Hematopoietic multipotent progenitor cell treated with erythropoietin and hydrocortisone succinate and interleukin-3 and kit ligand, for 15 days (in vitro differentiated cells): ENCODE measurements at regions not wholly inside any gene's neighbourhood (a gene's known extent, or its start where the extent isn't known, plus 50 kb on each side); places are given as distances from the start of the nearest gene placed in this dataset.

Experiments
- DNase-seq: peaks from one replicate; pipeline ENCODE4 v3.0.0-alpha.2; 2015; ENCODE audit warnings: low spot score

DNA sequence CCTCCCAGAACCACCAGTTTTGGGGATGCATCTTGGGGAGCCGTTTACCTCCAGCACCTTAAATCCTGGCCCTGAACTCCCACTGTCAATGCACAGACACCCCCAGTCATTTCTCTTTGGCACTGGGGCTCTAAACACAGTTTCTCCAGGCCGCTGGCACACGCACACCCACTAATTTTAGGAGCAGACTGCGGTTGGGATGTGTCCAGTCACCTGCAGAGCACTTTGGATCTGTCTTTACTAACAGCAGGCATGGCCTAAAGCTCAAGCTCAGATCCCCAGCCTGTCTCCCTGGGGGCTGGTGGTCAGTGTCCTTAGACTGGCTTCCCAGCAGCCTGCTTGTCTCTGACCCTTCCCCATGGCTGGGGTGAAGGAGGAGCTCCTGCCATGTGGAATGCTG, 49.9 kb downstream of the SYNE3 start:
- no peak for DNase-seq

DNA sequence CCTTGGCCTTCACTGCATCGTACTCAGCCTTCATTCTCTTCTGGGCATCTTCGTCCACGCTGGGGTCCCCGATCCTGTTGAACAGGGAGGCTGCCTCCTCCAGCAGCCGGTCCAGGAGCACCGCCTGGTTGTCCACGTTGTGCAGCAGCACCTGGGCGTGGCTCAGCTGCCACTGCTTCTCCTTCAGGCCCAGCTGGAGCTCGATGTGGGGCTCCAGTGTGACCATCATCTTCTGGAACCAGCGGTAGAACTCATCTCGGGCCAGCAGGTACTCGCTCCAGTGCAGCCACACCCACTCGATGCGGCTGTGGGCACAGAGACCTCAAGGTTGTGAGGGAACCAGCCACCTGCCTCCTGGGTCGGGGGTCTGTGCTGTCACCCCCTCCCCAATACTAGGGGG, 50.5 kb downstream of the SYNE3 start:
- DNase-seq, result no peak

GRCh38 chr14:95465358-95465757, 51.1 kb downstream of the SYNE3 start:
- DNase-seq, result no peak

DNA sequence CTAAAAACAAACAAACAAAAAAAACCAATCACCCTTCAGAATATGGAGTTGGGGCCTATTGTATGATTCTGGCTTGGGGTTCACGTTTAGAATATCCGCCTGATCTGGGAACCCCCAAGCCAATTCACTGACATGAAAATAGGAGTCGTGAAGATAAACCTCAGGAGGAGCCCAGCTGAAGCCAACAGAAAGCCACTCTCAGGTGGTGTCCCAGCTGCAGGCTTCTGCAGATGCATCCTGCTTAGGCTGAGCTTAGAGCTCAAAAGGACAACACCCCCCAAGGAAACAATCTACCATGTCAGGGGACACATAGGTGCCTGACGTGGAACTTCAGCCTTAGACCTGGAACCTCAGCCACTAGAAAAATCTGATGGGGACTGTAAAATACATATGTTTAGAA, 51.9 kb downstream of the SYNE3 start:
- no peak for DNase-seq

- no peak for DNase-seq
Measured at GRCh38 chr14:95464103-95464502, 52.3 kb downstream of the SYNE3 start.

DNA sequence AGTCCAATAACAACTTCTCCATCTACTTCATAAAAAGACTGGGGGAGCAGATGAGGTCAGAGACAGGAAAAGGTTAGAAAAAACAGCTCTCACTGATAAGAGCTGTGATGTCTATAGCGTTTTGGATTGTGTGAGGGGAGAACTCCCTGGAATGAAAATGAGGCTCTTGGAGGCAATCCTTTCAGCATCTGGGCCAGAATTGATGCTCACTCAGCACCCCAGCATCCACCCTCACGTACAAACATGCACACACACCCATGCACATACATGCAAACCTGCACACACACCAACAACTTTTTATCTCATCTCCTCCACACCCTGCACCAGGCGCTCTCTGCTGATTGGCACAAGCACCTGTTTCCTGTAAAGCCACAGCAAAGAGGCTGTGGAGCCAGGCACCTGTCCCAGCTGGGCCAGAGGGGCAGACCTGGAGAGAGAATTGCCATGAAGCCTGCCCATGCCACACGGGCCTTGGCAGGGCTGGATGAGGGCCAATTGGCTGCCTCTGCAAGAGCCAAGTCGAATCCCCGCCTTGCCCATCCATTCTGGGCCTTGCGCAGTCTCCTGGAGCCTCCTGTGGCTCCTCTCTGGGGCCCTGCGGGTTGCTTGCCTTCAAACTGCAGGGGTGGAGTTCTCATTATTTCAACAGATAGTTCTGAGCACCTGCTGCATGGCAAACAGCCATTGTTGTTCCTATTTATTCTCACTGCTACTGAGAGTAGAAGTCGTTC, 53.1 kb downstream of the SYNE3 start:
- DNase-seq, result peak; percentile 22

DNA sequence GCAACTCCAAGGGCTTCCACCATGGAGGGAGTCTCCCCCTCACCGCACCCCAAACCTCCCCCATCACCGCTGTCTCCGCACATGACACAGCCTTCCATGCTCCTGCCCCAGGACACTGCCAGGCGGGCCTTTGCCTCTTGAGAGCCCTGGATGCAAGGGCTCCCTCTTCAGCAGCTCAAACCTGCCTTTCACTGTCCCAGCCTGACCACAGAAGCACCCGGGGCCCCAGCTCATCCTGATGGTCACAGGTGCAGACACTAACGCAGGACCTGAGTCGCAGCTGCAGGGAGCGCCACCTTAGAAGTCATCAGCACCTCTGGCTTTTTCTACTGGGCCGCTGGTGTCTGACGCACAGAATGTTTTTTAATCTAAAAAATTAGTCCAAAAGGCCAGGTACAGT, 54.0 kb downstream of the SYNE3 start:
- DNase-seq, result no peak

GRCh38 chr14:95460647-95461478, 55.6 kb downstream of the SYNE3 start:
- DNase-seq, result no peak

DNA sequence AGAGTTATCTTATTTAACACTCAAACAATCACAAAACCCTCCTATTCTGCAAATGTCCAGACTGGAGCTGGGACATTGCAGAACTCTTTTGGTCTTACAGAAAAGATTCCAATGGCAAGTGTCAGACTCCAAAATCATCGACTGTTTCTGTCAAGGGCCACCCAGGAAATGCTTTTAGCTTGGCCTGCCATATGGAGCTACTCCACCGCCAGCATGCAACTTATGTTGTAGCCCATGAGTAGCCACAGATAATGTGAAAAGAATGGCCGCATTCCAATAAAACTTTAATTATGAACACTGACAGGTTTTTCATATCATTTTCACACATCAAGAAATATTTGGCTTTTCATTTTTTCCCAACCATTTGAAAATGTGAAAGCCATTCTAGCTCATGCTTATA, 57.5 kb downstream of the SYNE3 start:
- DNase-seq, result no peak

- DNase-seq, result no peak
Measured at GRCh38 chr14:95458459-95458858, 58.0 kb downstream of the SYNE3 start.

GRCh38 chr14:95456281-95456680, 60.2 kb downstream of the SYNE3 start:
- no peak for DNase-seq

DNA sequence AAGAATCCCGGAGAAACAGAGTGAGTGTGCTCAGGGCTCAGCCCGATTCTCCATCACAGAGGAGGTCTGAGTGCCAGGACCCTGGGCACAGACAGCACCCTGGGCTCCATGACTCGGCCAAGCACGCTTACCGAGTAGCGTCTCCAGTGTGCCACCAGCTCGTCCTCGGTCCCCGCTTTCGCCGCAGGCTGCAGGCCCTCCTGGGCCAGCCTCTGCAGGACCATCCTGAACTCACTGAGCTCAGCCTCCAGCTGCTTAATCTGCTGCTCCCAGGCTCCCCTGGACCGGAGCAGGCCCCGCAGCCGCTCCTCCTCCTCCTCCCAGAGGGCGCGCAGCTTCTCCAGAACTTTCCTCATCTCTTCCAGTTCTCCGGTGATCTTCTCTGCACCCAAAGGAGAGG, 61.2 kb downstream of the SYNE3 start:
- no peak for DNase-seq

- DNase-seq, result no peak
Measured at GRCh38 chr14:95453713-95453980, 62.8 kb downstream of the SYNE3 start.

DNA sequence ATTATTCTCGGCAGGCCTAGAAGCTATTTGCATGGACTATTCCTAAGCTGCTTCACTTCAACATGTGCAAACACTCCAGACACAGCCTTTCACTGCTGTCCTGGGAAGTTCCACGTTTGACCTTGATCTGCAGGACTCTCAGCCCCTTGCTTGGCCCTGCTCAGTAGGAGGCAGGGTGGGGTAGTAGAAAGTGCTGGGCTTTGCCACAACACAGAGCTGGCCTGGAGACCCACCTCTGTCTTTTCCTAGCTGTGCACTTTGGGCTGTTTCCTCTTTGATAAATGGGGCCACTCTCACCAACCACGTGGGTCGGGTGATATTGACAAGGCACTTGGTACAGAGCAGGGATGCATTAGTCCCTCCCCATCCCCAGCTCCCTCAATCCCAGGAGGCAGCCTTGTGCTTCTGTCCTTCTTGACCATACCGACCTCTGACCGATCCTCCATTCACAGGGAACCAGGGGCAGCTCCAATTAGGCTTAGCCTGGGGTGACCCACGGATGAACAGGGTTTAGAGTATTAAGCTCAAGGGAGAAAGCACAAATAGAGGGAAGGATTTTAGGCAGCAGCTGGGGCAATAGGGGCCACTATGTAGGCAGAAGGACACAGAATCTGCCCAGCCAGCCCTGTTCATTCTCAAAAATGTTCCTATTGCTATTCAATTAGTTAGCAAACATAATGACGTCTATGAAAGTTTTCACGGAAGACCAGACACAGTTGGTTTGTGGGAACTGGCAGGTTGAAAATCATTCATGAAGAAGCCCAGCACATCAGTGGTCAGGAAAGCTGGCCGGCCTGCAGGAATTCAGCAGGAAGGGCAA, 63.3 kb downstream of the SYNE3 start:
- no peak for DNase-seq

DNA sequence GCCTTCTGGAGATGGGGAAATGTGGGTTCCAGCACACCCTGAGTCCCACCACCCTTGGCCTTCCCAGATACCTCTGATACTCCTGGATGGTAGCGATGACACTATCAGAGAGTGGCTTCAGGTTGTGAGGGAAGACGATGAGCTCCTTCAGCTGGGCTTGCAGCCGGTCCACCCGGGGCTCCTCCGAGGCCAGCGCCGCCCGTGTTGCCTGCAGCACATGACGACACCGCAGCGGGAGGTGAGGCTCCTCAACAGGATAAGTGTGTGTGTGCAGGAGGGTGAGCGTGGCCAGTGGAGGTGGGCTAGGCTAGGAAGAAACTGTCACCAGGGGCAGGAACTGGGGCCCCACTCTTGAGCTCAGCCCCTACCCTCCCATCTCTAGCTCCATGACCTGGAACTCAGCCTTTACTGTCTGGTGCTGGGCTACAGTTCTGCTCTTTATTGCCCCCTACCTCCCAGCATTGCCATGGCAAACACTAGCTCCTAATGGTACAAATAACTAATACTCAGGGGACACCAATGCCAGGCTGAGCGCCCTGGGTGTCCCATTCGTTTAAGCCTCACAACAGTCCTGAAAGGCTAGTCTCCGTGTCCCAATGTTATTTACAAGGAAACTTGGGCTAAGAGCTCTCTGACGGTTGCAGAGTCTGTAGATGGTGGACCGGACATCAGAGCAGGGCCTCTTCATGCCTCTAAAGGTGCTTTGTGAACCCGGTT, 64.1 kb downstream of the SYNE3 start:
- DNase-seq, result peak; percentile 46

DNA sequence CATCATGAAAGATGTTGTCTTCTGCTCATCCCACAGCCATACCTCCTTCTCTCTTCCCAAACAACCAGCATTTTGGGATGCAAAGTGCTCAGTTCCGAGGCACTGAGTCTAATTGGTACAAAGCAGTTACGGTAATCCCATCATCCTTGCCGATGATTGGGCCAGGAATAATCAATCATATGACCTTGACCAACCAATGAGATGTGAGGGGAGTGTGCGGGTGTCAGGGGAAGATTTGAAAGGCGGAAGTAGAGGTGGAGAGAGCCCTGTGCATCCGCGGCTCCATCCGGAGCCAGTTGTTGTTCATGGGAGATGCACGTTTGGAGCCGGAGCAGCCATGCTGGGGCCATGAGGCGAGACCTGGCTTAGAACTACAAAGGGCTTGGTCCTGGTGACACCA, 67.3 kb downstream of the SYNE3 start:
- no peak for DNase-seq

- DNase-seq, result no peak
Measured at GRCh38 chr14:95446470-95446869, 70.0 kb downstream of the SYNE3 start.

DNA sequence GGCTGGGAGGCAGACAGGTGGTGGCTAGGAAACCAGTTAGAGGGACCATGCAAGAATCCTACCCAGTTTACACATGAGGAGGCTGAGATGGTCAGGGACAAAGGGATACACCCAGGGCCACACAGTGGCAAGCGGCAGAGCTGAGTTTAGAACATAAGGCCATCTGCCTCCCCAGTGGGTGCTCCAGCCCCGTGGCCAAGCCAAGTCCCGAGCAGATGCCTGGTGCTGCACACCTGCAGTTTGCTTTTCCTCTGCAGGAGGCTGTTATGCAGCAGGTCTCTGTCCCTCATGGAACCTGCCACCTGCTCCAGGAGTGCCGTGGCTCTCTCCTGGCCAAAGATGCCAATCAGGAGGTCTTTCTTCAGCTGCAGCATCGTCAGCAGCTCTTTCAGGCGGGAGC, 70.8 kb downstream of the SYNE3 start:
- no peak for DNase-seq

DNA sequence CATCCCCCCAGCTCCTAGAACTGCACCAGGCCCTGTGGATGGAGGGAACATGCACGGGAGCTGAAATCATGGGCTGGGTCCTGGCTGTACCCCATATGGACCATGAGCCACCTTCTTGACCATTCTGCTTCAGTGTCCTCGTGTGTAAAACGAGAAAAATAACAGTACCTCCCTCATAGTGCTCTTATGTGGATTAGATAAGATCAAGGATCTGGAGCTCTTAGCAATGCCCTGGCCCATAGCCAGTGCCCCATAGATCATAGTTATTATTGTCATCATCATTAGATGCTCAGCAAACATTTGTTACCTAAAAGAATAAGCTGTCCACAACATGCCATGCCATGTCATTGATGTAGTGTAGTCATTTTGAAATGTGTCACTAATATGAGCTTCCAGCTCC, 71.3 kb downstream of the SYNE3 start:
- DNase-seq, result no peak

DNA sequence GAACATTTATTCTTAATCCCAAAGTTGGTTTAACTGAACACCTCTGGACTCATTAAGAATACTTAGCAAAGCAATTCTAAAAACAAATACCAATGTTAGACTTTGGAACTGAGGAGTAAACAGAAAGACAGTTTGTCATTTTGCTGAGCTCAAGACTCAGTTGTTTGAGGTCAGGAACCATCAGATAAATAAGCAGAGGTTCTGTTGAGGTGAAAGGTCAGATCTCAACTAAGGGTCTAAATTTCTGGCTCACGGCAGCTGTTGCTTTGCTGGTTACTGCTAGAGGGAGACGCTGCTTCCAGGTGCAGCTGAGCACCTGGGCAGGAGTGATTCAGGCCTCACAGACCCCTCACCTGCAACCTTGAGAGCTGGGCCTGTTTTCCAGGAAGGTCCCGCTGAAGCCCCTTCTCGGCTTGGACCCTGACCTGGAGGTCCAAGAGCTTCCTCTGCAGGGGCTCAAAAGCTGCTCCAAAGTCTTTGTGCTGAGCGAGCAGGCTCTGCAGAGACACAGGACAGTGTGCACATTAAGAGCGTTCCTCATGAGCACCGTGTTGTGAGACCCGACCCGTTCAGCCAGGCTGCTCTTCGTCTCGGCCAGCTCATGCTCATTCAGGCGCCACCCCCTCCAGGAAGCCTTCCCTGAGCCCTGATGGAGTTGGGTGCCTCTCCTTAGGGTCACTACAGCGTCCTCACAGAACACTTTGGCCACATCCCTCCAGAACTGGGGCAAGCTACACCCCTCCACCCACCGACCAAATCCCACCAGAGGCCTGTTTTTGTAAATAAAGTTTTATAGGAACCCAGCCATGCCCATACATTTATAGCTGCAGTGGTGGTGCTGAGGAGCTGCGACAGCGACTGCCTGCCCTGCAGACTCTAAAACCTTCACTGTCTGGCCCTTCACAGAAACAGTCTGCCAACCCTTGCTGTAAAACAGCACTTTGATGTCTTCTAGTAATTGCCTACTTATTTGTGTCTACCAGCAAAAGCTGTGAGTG, 72.0 kb downstream of the SYNE3 start:
- no peak for DNase-seq

GRCh38 chr14:95442633-95443021, 73.8 kb downstream of the SYNE3 start:
- peak; percentile 84 for DNase-seq
